ENCODE measurements at regions not wholly inside any gene's neighbourhood (a gene's known extent, or its start where the extent isn't known, plus 50 kb on each side); places are given as distances from the start of the nearest gene placed in this dataset.

GRCh38 chr6:156056085-156056484 is 600.4 kb upstream of the NOX3 start:
- TF ChIP-seq RCOR1 (IDR thresholded peaks at IDR 0.05; ENCODE audit: insufficient replicate concordance, low read length) (no peak), CTCF (conservative IDR thresholded peaks at IDR 0.05; ENCODE audit: low read depth, low read length) (no peak), SMC3 (IDR thresholded peaks at IDR 0.05; ENCODE audit: low read depth, low read length) (no peak), POLR2A (IDR thresholded peaks at IDR 0.05; ENCODE audit: low read depth, low read length) (no peak), ELK1 (IDR thresholded peaks at IDR 0.05; ENCODE audit: borderline replicate concordance, low read depth, low read length) (no peak), FOS (IDR thresholded peaks at IDR 0.05; ENCODE audit: low read depth, low read length) (no peak), CHD1 (IDR thresholded peaks at IDR 0.05; ENCODE audit: low read depth, low read length) (no peak), RAD21 (IDR thresholded peaks at IDR 0.05; ENCODE audit: low read length) (no peak), MAFK (IDR thresholded peaks at IDR 0.05; ENCODE audit: low read depth, low read length) (no peak), USF2 (IDR thresholded peaks at IDR 0.05; ENCODE audit: low read depth, low read length) (no peak), MXI1 (IDR thresholded peaks at IDR 0.05; ENCODE audit: borderline replicate concordance, low read depth, low read length) (no peak), NFE2L2 (IDR thresholded peaks at IDR 0.05; ENCODE audit: low read depth, low read length) (no peak), BHLHE40 (IDR thresholded peaks at IDR 0.05; ENCODE audit: low read depth, low read length) (no peak), RFX5 (IDR thresholded peaks at IDR 0.05; ENCODE audit: low read depth, low read length) (no peak)
